A549 (cell line): ENCODE measurements at regions not wholly inside any gene's neighbourhood (a gene's known extent, or its start where the extent isn't known, plus 50 kb on each side); places are given as distances from the start of the nearest gene placed in this dataset.
A peak's percentile ranks its signal among the peaks of the same experiment; 100 is the strongest.

ENCODE experiments used
- ATAC-seq, 2 experiments: fragments of 200-7000 bp in 1 of 2; fragments of >200 bp in 1 of 2; cut with Nextera tagmentation in 1 of 2; cut with Tn5 transposase in 1 of 2; 3 replicates each; pipeline versions ENCODE4 v1.8.0 to v1.9.1; 2018 to 2020; ENCODE audit warnings: mild to moderate bottlenecking in 1 of 2, moderate library complexity in 1 of 2
- CTCF ChIA-PET: fragments of 300-600 bp; sonication (Branson Sonifier 250); formaldehyde crosslinking; extraction: SDS; loops from one replicate; lab custom pipeline; 2021; ENCODE audit warnings: antibody characterized with exemption, inconsistent platforms; lab: Yijun Ruan, JAX
- POLR2A ChIA-PET: fragments of 350-600 bp; formaldehyde crosslinking; extraction: SDS; loops from one replicate; lab custom pipeline; 2021; ENCODE audit warnings: antibody characterized with exemption, inconsistent platforms; lab: Yijun Ruan, JAX
- DNase-seq, 2 experiments: peaks; one replicate each; pipeline versions ENCODE4 v3.0.0 to v3.0.0-alpha.2; 2011 to 2016; ENCODE audit warnings: low read depth in 1 of 2, low spot score in 1 of 2
- FAIRE-seq: peaks from 2 replicates; lab custom pipeline; 2011; peaks lifted over from hg19 to GRCh38; lab: Jason Lieb, UNC
- H3K27ac ChIP-seq, 2 experiments: fragments of >200 bp; sonication (Bioruptor Twin); formaldehyde crosslinking; 3 replicates each; pipeline ENCODE4 v1.5.1; 2016 to 2017
- H3K4me1 ChIP-seq: fragments of >200 bp; sonication (Bioruptor Twin); formaldehyde crosslinking; 3 replicates; pipeline ENCODE4 v1.6.1; 2016
- H3K4me2 ChIP-seq: fragments of >200 bp; sonication (Bioruptor Twin); formaldehyde crosslinking; 3 replicates; pipeline ENCODE4 v1.6.1; 2016
- H3K4me3 ChIP-seq: fragments of >200 bp; sonication (Bioruptor Twin); formaldehyde crosslinking; 3 replicates; pipeline ENCODE4 v1.5.1; 2016
- H3K9me3 ChIP-seq: fragments of >200 bp; sonication (Bioruptor Twin); formaldehyde crosslinking; 3 replicates; pipeline ENCODE4 v1.6.1; 2016
- BHLHE40 ChIP-seq: IDR thresholded peaks from 2 replicates; pipeline ENCODE4 v1.6.1; 2012; ENCODE audit warnings: low read depth, low read length, inconsistent platforms
- CBX8 ChIP-seq: fragments of 200-600 bp; sonication (generic); IDR thresholded peaks from 2 replicates; pipeline ENCODE4 v1.6.1; 2016
- HDAC2 ChIP-seq: fragments of 200-600 bp; sonication (generic); IDR thresholded peaks from 2 replicates; pipeline ENCODE4 v1.6.1; 2016
- NFE2L2 ChIP-seq: fragments of 150-350 bp; conservative IDR thresholded peaks from 2 replicates; pipeline ENCODE4 v1.6.1; 2014; ENCODE audit warnings: low read length
- NPAS2 ChIP-seq: fragments of 250-450 bp; sonication (Bioruptor Pico); IDR thresholded peaks from 2 replicates; pipeline ENCODE4 v1.8.0; 2022; ENCODE audit warnings: mild to moderate bottlenecking, moderate library complexity, borderline replicate concordance
- POLR2A ChIP-seq: IDR thresholded peaks from 2 replicates; pipeline ENCODE4 v1.6.1; 2012; ENCODE audit warnings: mild to moderate bottlenecking, low read length
- POLR2AphosphoS2 ChIP-seq: conservative IDR thresholded peaks from 2 replicates; pipeline ENCODE4 v1.6.1; 2012; ENCODE audit warnings: low read length, improper control_type of control experiment, inconsistent platforms
- SREBF2 ChIP-seq: fragments of 450-650 bp; IDR thresholded peaks from 2 replicates; pipeline ENCODE4 v1.6.1; 2014; ENCODE audit warnings: mild to moderate bottlenecking, moderate library complexity
- ZC3H11A ChIP-seq: fragments of 450-650 bp; IDR thresholded peaks from 2 replicates; pipeline ENCODE4 v1.6.1; 2014; ENCODE audit warnings: antibody characterized with exemption, mild to moderate bottlenecking
- ZFP36 ChIP-seq: fragments of 450-650 bp; IDR thresholded peaks from 2 replicates; pipeline ENCODE4 v1.6.1; 2014; ENCODE audit warnings: borderline replicate concordance; ENCODE audit not compliant: partially characterized antibody
- ZNF302 ChIP-seq: fragments of 250-450 bp; sonication (Bioruptor Pico); IDR thresholded peaks from 2 replicates; pipeline ENCODE4 v1.9.0; 2021; ENCODE audit warnings: inconsistent platforms, mild to moderate bottlenecking, moderate library complexity
- WGBS: methylation state at CpG from one replicate; pipeline ENCODE4 v1.1.6; 2017; ENCODE audit errors: missing lambda C conversion rate; 5-methylcytosine and 5-hydroxymethylcytosine counted together
- TF ChIP-seq, protein P1 (sequence below): fragments of 200-600 bp; sonication (generic); IDR thresholded peaks from 2 replicates; pipeline ENCODE4 v1.6.1; 2016; ENCODE audit warnings: antibody characterized with exemption, mild to moderate bottlenecking, moderate library complexity
- TF ChIP-seq, protein P2 (sequence below): IDR thresholded peaks from 2 replicates; pipeline ENCODE4 v1.6.1; 2012
- TF ChIP-seq, protein P3 (sequence below): IDR thresholded peaks from 2 replicates; pipeline ENCODE4 v1.6.1; 2012; ENCODE audit warnings: low read depth, borderline replicate concordance
- TF ChIP-seq, protein P4 (sequence below): fragments of >200 bp; sonication (Bioruptor Twin); formaldehyde crosslinking; IDR thresholded peaks from 3 replicates; pipeline ENCODE4 v1.5.1; 2016

DNA sequence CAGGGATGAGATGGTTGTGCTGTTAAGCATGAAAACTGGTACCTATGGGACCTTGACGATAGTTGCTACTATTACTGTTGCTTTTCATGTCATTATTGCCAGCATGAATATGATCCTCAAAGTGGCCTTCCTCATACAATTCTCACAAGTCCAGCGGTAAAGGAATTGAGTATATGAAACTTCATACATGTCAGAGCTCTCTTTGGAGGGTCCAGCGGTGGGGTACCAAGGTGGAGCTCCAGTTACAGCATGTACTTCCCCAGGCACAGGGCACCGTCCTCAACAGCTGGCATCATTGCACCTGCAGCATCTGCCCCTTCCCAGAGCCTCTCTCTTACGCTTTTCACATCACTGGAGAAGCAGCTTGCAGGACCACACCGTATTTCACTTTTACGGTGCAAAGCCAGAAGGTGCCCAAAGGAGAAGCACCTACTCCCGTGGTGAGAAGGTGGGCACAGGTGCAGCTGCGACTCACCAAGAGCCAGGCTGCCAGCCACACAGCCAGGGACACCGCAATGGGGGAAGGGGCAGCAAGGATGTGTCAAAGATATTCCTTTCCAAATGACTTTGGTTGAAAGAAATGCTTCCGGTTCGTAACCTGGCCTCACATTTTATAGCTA, 166.4 kb upstream of the IRF2BP2 start (continued):
- TF ChIP-seq SREBF2 (no peak), POLR2AphosphoS2 (no peak)
- TF ChIP-seq, protein P1, sequence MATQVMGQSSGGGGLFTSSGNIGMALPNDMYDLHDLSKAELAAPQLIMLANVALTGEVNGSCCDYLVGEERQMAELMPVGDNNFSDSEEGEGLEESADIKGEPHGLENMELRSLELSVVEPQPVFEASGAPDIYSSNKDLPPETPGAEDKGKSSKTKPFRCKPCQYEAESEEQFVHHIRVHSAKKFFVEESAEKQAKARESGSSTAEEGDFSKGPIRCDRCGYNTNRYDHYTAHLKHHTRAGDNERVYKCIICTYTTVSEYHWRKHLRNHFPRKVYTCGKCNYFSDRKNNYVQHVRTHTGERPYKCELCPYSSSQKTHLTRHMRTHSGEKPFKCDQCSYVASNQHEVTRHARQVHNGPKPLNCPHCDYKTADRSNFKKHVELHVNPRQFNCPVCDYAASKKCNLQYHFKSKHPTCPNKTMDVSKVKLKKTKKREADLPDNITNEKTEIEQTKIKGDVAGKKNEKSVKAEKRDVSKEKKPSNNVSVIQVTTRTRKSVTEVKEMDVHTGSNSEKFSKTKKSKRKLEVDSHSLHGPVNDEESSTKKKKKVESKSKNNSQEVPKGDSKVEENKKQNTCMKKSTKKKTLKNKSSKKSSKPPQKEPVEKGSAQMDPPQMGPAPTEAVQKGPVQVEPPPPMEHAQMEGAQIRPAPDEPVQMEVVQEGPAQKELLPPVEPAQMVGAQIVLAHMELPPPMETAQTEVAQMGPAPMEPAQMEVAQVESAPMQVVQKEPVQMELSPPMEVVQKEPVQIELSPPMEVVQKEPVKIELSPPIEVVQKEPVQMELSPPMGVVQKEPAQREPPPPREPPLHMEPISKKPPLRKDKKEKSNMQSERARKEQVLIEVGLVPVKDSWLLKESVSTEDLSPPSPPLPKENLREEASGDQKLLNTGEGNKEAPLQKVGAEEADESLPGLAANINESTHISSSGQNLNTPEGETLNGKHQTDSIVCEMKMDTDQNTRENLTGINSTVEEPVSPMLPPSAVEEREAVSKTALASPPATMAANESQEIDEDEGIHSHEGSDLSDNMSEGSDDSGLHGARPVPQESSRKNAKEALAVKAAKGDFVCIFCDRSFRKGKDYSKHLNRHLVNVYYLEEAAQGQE = no peak

DNA sequence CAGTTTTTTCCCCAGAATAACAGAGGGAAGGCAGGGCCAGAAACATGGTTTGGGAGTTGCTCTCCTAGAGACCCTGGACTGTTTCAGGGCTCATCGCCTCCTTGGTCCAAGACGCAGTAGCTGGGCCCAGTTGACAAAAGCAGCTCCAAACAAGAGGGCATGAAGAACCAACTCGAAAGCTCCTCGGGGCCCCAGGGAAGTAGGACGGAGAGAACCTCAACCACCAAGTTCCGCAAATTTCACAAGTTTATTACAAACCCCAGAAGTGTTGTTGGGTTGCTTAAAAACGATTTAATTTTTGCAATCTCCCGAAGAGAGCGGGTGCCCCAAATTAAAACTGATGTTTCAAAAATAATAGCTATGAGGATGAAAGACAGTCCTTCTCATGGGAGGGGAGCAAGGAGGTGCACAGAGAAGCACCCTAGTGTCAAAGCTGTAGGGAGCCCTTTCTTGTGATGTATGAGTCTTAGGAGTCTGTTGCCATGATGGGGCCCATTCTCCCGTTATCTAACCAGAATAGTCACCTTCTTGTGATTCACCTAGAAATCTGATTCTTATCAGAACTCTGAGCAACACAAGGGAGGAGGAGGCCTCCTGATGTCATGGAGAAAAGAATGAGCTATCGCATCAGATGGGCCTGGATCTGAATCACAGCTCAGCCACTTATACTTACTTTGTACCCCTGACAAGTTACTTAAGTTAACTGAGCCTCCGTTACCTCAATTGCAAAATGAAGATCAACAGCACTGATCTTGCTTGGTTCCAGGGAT, 165.7 kb upstream of the IRF2BP2 start:
- CTCF ChIA-PET = interaction anchor here (1.2 to 2.8 kb wide), 3 partner anchors 51 to 308 kb away, joined by 3 to 10 read pairs (median 4); no protein-coding TSS in a partner anchor

DNA sequence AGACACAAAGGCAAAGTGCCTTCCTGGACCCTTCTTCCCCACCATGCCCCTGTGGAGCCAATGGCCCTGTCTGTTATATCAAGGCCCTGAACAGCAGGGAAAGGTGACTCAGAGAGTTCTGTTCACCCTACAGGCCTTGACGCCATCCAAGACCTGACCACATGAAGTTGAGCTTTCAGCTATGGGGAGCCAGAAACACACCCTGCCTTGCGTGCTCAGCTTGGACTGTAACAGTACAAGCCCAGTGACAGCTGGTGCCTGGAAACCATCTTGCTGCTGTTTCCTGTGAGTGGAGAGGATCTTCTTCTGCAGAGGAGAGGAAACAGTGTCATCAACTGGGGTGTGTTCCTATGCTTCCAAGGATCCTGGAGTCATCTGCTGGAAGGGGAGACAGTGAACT, 165.0 kb upstream of the IRF2BP2 start:
- ATAC-seq = no peak
- peak overlapping the region in 1 of 2 experiments; percentile 26; a peak in 2 of 6 replicates for H3K27ac ChIP-seq
- H3K9me3 ChIP-seq = peaks cover 10% of the 10 kb centered on the region; the same call in 2 of the 3 replicates
- TF ChIP-seq, protein P2, sequence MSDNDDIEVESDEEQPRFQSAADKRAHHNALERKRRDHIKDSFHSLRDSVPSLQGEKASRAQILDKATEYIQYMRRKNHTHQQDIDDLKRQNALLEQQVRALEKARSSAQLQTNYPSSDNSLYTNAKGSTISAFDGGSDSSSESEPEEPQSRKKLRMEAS = no peak
- TF ChIP-seq HDAC2 (no peak), NFE2L2 (no peak), NPAS2 (CRISPR knock-in tag) (no peak), CBX8 (no peak)
- no peak for FAIRE-seq
- no peak overlapping the region for H3K4me2 ChIP-seq
- DNase-seq = no peak
- ChIA-PET CTCF (interaction anchor here (1.2 to 2.8 kb wide), 3 partner anchors 51 to 308 kb away, joined by 3 to 10 read pairs (median 4); no protein-coding TSS in a partner anchor), POLR2A (interaction anchor here (1.1 kb wide), 1 partner anchor 51 kb away, joined by 3 read pairs; no protein-coding TSS in a partner anchor)
- no peak overlapping the region for H3K4me3 ChIP-seq
- WGBS = 89% methylated on average over 2 of the region's 2 CpGs
- H3K4me1 ChIP-seq = peaks cover 18% of the 10 kb centered on the region

More for the DNA sequence above, 165.7 kb upstream of the IRF2BP2 start:
- FAIRE-seq (no peak), DNase-seq (no peak), ATAC-seq (no peak)
- H3K4me3 ChIP-seq = no peak overlapping the region
- peaks cover 18% of the 10 kb centered on the region for H3K4me1 ChIP-seq
- 94% methylated on average over 12 of the region's 12 CpGs for WGBS
- POLR2A ChIA-PET = interaction anchor here (0.5 kb wide), 1 partner anchor 98 kb away, joined by 4 read pairs; no protein-coding TSS in a partner anchor
- H3K4me2 ChIP-seq = no peak overlapping the region
- peaks cover 10% of the 10 kb centered on the region; the same call in 2 of the 3 replicates for H3K9me3 ChIP-seq
- TF ChIP-seq BHLHE40 = no peak
- no peak for TF ChIP-seq NPAS2 (CRISPR knock-in tag)
- TF ChIP-seq, protein P3, sequence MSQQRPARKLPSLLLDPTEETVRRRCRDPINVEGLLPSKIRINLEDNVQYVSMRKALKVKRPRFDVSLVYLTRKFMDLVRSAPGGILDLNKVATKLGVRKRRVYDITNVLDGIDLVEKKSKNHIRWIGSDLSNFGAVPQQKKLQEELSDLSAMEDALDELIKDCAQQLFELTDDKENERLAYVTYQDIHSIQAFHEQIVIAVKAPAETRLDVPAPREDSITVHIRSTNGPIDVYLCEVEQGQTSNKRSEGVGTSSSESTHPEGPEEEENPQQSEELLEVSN = no peak
- TF ChIP-seq POLR2A = no peak
- no peak for TF ChIP-seq ZFP36
- TF ChIP-seq, protein P4, sequence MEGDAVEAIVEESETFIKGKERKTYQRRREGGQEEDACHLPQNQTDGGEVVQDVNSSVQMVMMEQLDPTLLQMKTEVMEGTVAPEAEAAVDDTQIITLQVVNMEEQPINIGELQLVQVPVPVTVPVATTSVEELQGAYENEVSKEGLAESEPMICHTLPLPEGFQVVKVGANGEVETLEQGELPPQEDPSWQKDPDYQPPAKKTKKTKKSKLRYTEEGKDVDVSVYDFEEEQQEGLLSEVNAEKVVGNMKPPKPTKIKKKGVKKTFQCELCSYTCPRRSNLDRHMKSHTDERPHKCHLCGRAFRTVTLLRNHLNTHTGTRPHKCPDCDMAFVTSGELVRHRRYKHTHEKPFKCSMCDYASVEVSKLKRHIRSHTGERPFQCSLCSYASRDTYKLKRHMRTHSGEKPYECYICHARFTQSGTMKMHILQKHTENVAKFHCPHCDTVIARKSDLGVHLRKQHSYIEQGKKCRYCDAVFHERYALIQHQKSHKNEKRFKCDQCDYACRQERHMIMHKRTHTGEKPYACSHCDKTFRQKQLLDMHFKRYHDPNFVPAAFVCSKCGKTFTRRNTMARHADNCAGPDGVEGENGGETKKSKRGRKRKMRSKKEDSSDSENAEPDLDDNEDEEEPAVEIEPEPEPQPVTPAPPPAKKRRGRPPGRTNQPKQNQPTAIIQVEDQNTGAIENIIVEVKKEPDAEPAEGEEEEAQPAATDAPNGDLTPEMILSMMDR = no peak
- no peak for TF ChIP-seq ZC3H11A
- no peak for TF ChIP-seq ZNF302
- no peak for TF ChIP-seq HDAC2
- TF ChIP-seq, all 56 proteins: peak for 0
- no peak overlapping the region for H3K27ac ChIP-seq
